GM21447 (cell line): ENCODE measurements at regions not wholly inside any gene's neighbourhood (a gene's known extent, or its start where the extent isn't known, plus 50 kb on each side); places are given as distances from the start of the nearest gene placed in this dataset.
"Not testable (repeated sequence)": the region's sequence is repeated elsewhere in the genome, so short reads cannot be mapped to it uniquely, and the experiment has no call there.

Source experiments
- ATAC-seq: cut with Tn5 transposase; IDR thresholded peaks from one replicate; pipeline ENCODE4 v1.9.1; 2021; ENCODE audit not compliant: unreplicated experiment

GRCh38 chr11:98411777-98412176 lies 609.0 kb upstream of the CNTN5 start:
- ATAC-seq, result no peak

- ATAC-seq, result no peak
These were observed 603.4 kb upstream of the CNTN5 start for GRCh38 chr11:98417256-98417755.

- ATAC-seq, result no peak
These were observed 596.8 kb upstream of the CNTN5 start for GRCh38 chr11:98423933-98424332.

GRCh38 chr11:98424773-98425172 lies 596.0 kb upstream of the CNTN5 start:
- not testable (repeated sequence) for ATAC-seq

GRCh38 chr11:98431463-98432359 lies 589.0 kb upstream of the CNTN5 start:
- ATAC-seq, result no peak

- no peak for ATAC-seq
These were observed 586.5 kb upstream of the CNTN5 start for GRCh38 chr11:98434296-98434695.

- no peak for ATAC-seq
These were observed 567.4 kb upstream of the CNTN5 start for GRCh38 chr11:98453378-98453777.

- ATAC-seq, result no peak
These were observed 565.0 kb upstream of the CNTN5 start for GRCh38 chr11:98455500-98456307.

- ATAC-seq, result no peak
These were observed 564.5 kb upstream of the CNTN5 start for GRCh38 chr11:98456308-98456680.

- ATAC-seq, result no peak
These were observed 525.7 kb upstream of the CNTN5 start for GRCh38 chr11:98495016-98495415.

GRCh38 chr11:98495601-98496000 lies 525.1 kb upstream of the CNTN5 start:
- no peak for ATAC-seq

- no peak for ATAC-seq
These were observed 513.5 kb upstream of the CNTN5 start for GRCh38 chr11:98507208-98507607.

- no peak for ATAC-seq
These were observed 507.8 kb upstream of the CNTN5 start for GRCh38 chr11:98512938-98513337.

- no peak for ATAC-seq
These were observed 489.2 kb upstream of the CNTN5 start for GRCh38 chr11:98531576-98531975.

GRCh38 chr11:98536023-98536422 lies 484.7 kb upstream of the CNTN5 start:
- ATAC-seq, result no peak

GRCh38 chr11:98538358-98538757 lies 482.4 kb upstream of the CNTN5 start:
- not testable (repeated sequence) for ATAC-seq

- ATAC-seq, result no peak
These were observed 475.1 kb upstream of the CNTN5 start for GRCh38 chr11:98545544-98546175.

GRCh38 chr11:98549571-98549970 lies 471.2 kb upstream of the CNTN5 start:
- no peak for ATAC-seq

- no peak for ATAC-seq
These were observed 460.8 kb upstream of the CNTN5 start for GRCh38 chr11:98559961-98560360.

- no peak for ATAC-seq
These were observed 459.5 kb upstream of the CNTN5 start for GRCh38 chr11:98561252-98561651.

- no peak for ATAC-seq
These were observed 458.8 kb upstream of the CNTN5 start for GRCh38 chr11:98561877-98562395.
